ENCODE measurements at regions not wholly inside any gene's neighbourhood (a gene's known extent, or its start where the extent isn't known, plus 50 kb on each side); places are given as distances from the start of the nearest gene placed in this dataset.
A peak's percentile ranks its signal among the peaks of the same experiment; 100 is the strongest.
"Not testable (repeated sequence)": the region's sequence is repeated elsewhere in the genome, so short reads cannot be mapped to it uniquely, and the experiment has no call there.

DNA sequence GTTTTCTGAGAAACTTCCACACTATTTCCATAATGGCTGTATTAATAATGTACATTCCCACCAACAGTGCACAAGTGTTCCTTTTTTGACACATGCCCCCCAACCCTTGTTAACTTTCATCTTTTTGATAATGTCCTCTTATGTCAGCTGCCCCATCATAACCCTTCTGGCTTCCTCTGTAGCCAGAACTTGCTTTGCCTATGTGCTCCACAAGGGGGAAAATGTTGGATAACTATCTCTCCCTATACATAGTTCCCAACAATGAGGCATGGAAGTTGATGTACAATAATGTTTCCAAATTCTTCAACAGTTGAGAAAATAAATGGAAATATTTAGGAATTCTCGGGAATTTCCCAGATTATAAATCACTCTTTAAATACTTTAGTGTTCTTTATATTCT lies 142.9 kb downstream of the ASB9 start:
- no peak for DNase-seq (ENCODE audit: low spot score)
- FAIRE-seq = no peak

DNA sequence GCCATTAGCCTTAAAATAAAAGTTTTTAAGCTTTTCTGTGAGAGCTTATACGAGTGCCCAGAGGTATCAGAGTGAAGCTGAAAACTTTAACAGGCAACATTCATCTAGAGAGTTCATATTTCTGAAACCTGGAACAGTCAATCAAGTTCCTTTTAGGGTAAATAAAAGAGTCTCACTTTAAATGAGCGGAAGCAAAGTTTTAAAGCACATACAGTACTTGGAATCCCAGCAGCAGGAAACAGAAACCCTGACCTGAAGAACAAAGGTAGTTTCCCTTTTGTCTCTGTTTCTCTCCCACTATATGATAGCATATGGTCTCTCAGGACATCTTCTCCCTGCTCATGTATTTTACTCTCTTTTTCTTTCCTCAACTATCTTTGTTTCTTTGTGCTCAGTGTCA lies 153.0 kb downstream of the ASB9 start:
- DNase-seq (ENCODE audit: low spot score) (no peak), FAIRE-seq (no peak)

DNA sequence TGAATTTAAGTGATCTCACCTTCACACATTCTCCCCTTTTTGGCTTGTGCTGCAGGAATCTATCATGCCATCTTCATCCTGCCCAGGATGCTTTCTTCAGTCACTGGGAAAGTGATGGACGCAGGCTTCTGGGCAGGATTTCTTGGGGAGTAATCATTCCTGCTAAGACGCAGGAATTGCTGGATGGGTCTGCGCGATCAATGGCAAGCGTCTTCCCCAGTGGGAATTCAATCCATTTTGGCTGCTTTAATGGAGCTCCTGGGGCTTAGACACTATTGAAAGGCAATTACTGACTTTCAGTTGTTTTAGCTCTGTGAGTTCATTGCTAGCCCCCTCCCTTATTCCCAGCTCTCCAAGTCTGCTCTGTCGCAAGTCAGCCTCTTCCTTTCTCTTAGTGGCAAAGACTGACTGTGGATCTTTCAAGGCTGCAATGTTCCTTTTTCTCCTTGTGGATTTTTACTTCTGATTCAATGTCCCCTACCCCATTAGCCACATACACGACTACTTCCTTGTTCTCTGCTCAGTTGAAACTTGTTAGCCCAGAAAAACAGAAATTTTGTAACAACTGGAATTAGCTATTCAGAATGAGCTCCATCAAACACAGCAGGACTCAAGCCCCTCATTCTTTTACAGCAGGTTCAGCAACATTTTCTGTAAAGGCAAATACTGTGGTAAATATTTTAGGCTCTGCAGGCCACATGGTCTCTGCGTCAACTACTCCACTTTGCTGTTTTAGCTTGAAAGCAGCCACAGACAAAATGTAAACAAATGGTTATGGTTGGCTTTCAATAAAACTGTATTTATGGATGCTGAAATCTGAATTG lies 154.9 kb downstream of the ASB9 start:
- FAIRE-seq = no peak

DNA sequence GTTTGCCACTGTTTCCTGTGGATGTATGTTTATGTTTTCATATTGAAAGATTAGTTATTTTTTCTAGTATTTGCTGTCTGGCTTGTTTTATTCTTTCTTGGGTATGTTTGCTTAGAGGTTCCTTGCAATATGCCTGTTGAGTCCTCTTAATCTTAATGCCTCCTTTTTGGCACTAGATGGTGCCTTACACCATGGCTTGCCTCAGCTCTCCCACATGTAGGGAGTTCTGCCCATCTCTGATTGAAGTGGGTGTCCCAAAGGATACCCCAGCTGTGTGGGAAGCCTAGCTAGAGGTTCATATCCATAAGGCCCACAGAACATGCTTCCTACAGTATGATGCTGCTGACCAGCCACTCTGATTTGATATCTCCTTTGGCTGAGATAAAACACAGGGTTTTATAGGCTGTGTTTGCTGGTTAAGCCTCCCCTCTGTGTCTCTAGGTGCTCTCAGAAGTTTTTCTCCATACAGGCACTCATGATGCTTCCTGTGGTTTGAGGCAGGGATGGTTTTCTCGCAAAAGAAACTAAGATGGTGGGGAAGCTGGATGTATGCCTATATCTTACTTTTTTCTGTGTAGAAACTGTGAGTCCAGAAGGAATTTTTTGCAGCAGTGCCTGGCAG lies 162.4 kb downstream of the ASB9 start:
- DNase-seq (ENCODE audit: low spot score) (no peak), FAIRE-seq (no peak)

More for the DNA sequence above, 154.9 kb downstream of the ASB9 start:
- no peak for DNase-seq (ENCODE audit: low spot score)

DNA sequence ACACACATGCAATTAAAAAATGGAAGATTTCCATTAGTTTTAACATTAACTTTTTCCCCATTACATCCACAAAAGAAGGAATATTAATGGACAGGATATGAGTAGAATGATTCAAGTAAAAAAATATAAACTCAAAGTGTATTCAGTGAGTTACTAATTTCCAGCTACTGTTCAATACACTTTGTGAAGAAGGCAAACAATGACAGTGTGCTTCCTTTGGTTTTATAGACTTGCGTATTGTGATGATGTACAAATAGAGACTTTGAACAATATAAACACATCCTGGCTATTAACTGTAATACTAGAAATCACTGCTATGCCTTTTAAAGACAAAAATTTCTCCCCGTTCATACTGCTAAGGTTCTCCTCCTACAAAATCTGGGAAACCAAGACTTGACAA lies 171.4 kb downstream of the ASB9 start:
- FAIRE-seq = no peak
- DNase-seq (ENCODE audit: low spot score) = no peak

DNA sequence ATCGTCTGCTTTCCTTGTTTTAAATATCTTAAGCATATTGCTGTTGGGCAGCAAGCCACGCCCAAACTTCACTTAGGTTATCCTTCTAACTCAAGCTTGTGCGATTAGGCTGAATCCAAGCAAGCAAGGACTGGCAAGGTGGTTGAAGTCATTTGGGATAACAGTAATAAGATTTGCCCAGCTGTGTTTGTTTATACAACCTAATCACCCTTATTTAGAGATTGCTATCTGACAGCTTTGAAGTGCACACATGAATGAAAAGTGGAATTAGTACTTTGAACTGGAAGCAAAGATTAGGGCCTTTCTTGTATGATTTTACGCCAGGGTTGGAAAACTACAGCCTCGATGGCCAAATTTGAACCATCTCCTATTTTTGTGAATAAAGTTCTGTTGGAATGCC lies 182.1 kb downstream of the ASB9 start:
- FAIRE-seq = no peak
- DNase-seq (ENCODE audit: low spot score) = no peak

DNA sequence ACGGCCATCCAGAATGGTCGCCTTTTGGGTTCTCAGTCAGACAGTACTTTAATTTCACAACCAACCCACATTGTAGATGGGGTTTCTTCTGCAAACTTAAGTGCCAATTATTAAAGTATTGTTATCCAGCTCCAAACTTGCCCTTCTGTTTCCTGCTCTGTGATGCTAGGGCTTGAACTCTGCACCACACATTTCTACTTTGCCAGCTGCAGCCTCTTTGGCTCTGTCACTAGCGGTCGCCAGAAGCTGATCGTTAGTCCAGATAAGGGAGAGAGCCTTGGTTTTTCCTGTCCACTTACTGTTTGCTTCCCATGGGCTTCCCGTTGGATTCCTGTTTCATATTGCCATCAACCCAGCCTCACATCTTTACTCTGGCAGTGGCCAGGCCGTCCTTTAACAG lies 196.6 kb downstream of the ASB9 start:
- DNase-seq (ENCODE audit: low spot score) (no peak), FAIRE-seq (no peak)

DNA sequence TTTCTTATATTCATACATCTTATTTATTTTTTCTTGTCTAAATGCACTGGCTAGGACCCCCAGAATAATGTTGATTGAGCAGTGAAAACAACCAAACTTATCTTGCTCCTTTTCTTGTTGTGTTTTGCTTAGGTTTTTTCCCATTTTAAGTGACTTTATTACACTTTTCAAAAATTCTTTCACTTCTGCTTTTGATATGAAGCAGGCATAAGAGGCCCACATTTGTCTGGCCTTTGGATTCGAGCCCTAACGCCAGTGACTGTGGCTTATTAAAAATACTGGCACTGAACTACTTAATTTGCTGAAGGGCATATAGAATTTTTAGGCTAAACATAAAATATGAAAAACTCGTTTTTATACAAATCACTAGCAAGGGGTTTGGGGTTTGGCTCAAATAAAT lies 197.0 kb downstream of the ASB9 start:
- no peak for FAIRE-seq

DNA sequence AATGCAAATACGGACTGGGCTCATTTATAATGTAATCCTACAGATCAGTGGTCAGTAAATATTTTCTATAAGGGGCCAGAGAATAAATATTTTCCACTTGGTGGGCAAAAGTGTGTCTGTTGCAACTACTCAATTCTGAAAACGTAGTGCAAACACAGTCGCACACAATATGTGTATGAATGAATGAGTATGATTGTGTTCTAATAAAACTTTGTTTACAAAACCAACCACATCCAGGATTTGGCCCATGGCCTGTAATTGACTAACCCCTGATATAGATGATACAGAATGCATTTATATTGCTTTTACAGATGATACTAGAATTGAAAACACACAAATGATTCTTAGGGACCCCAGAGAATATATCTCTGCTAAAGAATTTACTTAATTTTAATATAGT lies 197.6 kb downstream of the ASB9 start:
- DNase-seq (ENCODE audit: low spot score) (no peak), FAIRE-seq (no peak)

More for the DNA sequence above, 197.0 kb downstream of the ASB9 start:
- no peak for DNase-seq (ENCODE audit: low spot score)

DNA sequence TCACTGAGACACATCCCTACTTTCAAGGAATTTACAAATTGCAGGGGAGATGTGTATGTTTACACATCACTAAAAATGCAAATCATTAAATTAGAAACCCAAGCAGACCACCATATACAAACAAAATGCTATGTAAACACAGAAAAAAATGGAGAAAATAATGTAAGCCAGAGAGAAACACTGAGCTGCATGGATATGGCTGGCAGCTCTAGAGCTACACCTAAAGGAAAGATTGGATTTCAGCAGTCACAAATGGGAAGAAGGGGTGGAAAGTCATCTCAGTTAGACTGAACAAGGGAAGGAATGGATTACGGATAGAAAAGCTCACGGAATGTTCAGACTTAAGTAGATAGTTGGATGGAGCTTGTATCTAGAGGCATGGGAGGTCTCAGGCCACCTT lies 186.3 kb downstream of the MOSPD2 start:
- DNase-seq (ENCODE audit: low spot score) = no peak
- FAIRE-seq = no peak

DNA sequence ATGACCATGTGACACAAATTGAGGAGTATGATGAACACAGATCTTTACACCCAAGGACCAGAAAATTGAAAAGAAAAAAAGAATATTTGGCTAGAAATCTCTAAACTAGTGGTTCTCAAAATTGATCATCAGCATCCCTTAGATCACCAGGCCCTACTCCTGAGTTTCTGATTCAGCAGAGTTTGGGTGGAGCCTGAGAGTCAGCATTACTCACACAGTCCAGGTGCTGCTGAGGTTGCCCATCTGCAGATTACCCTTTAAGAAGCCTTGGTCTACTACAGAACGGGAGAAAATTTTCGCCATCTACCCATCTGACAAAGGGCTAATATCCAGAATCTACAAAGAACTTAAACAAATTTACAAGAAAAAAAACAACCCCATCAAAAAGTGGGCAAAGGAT lies 182.8 kb downstream of the MOSPD2 start:
- no peak for DNase-seq (ENCODE audit: low spot score)
- FAIRE-seq = no peak

DNA sequence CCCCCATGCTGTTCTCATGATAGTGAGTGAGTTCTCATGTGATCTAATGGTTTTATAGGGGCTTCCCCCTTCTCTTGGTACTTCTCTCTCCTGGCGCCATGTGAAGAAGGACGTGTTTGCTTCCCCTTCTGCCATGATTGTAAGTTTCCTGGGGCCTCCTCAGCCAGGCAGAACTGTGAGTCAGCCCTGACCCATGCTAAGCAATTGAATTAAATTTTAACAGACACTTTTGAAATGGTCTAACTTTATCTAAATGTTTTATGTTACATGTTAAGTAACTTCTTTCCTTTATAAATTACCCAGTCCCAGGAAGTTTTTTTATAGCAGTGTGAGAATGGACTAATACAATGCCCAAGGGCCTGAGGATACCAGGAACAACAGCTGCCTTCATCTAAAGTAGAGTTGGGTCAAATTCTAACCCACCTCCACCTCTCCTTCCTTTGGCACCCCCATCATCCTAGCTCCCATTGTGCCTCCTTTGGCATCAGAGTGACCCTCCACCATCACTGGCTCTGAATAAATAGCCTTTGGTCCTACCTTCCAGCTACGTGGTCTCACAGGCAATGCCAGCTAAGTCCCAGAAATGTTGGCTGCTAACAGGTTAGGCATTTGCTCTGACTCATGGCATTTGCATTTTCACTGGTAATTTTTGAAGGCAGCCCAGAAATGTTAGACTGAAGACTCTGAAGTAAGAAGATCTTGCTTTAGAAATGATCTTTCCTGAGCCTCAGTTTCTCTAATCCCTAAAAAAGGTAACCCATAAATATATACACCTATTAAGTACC lies 182.1 kb downstream of the MOSPD2 start:
- no peak for FAIRE-seq
- DNase-seq (ENCODE audit: low spot score) = peak; percentile 2

DNA sequence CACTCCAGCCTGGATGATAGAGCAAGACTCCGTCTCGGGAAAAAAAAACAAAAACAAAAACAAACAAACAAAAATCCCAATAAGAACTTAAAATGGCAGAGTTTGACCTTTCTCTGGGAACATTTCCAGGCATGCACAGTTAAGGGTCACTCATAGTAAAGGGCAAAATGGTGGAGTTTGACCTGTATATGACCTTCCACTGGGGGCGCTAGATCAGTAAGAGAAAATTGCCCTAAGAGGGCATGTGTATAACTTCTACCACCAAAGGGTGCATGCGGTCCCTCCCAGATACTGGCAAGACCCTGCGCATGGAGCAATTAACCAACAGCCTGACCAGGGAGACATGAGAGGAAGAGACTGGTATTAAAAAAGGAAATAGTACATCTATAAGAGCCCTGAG lies 177.2 kb downstream of the MOSPD2 start:
- DNase-seq (ENCODE audit: low spot score) = no peak

DNA sequence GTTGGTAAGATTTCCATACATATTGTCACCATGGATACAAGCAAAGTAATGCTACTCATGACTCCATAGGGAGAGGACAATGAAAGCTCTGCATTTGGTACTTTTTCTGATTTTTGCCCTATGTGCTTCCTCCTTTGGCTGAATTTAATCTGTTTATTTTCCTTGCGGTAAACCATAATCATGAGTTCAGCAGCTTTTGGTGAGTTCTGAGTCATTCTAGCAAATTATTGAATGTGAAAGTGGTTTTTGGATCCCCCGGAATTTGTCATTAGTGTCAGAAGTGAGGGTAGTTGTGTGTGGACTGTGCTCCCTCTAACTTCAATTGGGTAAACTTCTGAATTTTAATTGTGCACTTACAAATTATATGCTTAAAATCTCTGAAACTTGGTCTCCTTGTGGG lies 170.3 kb downstream of the MOSPD2 start:
- FAIRE-seq = no peak
- no peak for DNase-seq (ENCODE audit: low spot score)

More for the DNA sequence above, 177.2 kb downstream of the MOSPD2 start:
- FAIRE-seq = no peak

DNA sequence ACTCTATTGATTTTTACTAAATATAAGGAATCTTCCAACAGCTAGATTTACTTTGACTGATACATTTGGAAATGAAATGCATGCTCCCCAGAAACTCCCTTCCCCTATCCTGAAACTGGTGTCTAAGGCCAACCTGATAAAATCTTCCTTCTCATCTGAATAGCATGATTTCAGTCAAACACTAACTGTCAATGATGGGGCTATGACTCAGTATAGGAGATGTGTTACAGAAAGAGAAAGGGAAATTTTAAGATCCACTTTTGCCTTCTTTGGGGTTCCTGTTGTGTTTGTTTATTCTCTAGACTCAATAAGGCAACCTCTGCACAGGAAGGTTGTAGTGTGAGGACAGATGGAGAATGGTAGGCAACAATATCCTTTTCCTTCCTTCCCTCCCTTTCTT lies 160.7 kb downstream of the MOSPD2 start:
- no peak for DNase-seq (ENCODE audit: low spot score)
- no peak for FAIRE-seq

DNA sequence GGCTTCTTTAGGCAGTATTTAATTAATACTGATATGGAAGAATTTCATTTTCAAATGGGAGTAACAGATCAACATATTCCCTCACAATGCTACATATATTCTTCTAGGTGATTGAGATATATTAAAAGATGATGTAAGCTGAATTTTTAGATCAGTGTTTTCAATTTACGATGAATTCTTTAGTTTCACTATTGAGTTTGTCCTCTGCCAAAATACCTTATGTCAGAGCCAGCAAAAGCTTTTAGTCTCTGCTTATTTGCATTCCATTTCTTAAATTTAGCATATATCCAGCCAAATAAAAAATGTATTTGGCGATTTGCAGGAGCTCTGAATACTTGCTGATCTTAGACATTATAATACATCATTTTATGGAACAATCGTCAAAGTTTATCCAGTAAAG lies 144.3 kb downstream of the MOSPD2 start:
- no peak for DNase-seq (ENCODE audit: low spot score)
- no peak for FAIRE-seq

DNA sequence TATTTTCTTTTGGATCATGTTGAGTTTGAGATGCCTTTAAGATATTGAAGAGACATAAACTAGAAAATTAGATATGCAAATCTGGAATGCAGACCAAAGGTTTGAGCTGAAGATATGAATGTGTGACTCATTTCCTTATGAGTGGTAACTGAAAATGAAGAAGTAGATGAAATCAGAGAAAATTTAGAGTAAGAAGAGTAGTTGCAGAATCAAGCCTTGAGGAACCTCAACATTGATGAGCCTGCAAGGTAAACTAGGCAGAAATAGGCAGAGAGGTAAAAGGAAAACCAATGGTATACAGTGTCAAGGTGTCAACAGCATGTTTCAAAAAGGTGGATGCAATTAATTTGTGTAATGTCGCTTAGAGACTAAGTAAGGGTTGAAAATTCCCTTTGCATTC lies 142.8 kb downstream of the MOSPD2 start:
- DNase-seq (ENCODE audit: low spot score) = no peak
- no peak for FAIRE-seq

DNA sequence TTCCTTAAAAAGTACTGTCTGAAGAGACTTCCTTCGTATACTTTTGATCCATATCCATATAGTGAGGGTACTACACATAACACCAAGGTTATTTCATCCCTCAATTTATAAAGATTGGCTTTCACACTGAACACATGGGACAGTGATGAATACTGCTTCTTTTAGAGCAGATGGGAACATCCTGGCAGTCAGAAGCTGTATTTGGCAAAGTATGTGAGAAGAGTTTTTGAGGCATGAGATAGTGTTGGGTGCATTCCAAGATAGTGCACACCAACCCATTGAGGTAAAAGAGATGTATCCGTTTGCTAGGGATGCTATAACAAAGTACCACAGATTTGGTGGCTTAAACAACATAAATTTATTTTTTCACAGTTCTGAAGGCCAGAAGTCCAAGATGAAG lies 141.1 kb downstream of the MOSPD2 start:
- FAIRE-seq (no peak), DNase-seq (ENCODE audit: low spot score) (no peak)

DNA sequence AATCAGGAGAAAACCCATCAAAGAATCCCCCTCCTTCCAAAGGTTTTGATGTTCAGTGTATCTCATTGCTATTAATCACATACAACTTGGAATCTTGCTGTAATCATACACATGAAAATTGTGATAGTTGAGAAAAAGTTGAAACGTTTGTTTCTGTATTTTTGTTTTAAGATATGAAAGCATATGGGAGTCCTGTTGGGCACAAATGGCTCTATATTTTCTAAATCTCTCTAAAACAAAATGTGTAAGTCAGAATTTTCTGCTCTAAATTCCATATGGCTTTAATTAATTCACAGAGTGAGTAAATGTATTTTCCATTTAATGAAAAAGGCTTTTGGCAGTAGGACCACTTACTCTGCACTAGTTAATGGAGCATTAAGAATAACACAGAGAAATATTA lies 140.2 kb downstream of the MOSPD2 start:
- no peak for FAIRE-seq

DNA sequence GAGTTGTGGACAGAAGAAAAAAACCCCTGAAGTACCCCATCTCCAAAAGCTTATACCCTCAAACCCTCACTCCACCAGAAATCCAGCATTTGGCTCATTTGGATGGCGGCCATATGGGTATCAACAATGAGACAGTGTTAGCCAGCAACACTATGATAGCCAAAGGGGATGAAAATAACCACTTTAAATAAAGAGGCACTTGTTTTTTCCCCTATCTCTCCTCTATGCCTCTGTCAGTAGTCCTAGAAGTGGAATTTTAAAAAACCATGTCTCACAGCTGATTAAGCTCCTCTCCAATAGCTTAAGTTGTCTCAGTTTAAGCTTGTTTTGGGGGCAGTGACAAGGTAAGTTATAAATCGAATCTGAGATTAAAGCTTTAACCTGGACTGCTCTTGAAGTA lies 124.0 kb downstream of the MOSPD2 start:
- DNase-seq (ENCODE audit: low spot score) = no peak
- FAIRE-seq = no peak

More for the DNA sequence above, 140.2 kb downstream of the MOSPD2 start:
- no peak for DNase-seq (ENCODE audit: low spot score)

DNA sequence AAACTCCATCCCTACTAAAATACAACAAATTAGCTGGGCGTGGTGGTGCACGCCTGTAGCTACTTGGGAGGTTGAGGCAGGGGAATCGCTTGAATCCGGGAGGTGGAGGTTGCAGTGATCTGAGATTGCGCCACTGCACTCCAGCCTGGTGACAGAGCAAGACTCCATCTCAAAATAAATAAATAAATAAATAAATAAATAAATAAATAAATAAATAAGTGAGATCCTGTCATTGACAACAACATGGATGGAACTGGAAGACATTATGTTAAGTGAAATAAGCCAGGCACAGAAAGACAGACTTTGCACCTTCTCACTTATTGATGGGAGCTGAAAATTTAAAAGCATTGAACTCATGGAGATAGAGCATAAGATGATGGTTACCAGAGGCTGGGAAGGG lies 111.2 kb downstream of the MOSPD2 start:
- FAIRE-seq; DNase-seq (ENCODE audit: low spot score): not testable (repeated sequence)

Measured in urothelium cell line (cell line).